MM.1S (cell line): ENCODE measurements at regions not wholly inside any gene's neighbourhood (a gene's known extent, or its start where the extent isn't known, plus 50 kb on each side); places are given as distances from the start of the nearest gene placed in this dataset.
A peak's percentile ranks its signal among the peaks of the same experiment; 100 is the strongest.

Experiments
- DNase-seq: peaks from one replicate; pipeline ENCODE4 v3.0.0-alpha.2; 2015
- H2AFZ ChIP-seq: fragments of 300-600 bp; sonication (generic); 2 replicates; pipeline ENCODE4 v1.6.0; 2016; ENCODE audit warnings: antibody characterized with exemption, low read length
- H3F3A ChIP-seq: fragments of 300-600 bp; sonication (generic); 2 replicates; pipeline ENCODE4 v1.6.1; 2016; ENCODE audit warnings: mild to moderate bottlenecking, antibody characterized with exemption, low read length, moderate library complexity, mixed read lengths; ENCODE audit not compliant: insufficient read depth
- H3K27ac ChIP-seq: fragments of 300-600 bp; sonication (generic); 2 replicates; pipeline ENCODE4 v1.5.1; 2016; ENCODE audit warnings: mild to moderate bottlenecking, low read length
- H3K27me3 ChIP-seq: fragments of 300-600 bp; sonication (generic); replicated peaks from 2 replicates; pipeline ENCODE4 v1.6.0; 2016; ENCODE audit warnings: low read length; ENCODE audit not compliant: insufficient read depth
- H3K36me3 ChIP-seq: fragments of 300-600 bp; sonication (generic); replicated peaks from 2 replicates; pipeline ENCODE4 v1.6.1; 2016; ENCODE audit warnings: mild to moderate bottlenecking, low read length, mixed read lengths; ENCODE audit not compliant: insufficient read depth
- H3K4me1 ChIP-seq: fragments of 300-600 bp; sonication (generic); 2 replicates; pipeline ENCODE4 v1.6.1; 2016; ENCODE audit warnings: low read length, mixed read lengths
- H3K4me2 ChIP-seq: fragments of 300-600 bp; sonication (generic); 2 replicates; pipeline ENCODE4 v1.6.0; 2016; ENCODE audit warnings: low read depth, low read length
- H3K4me3 ChIP-seq: fragments of 300-600 bp; sonication (generic); 2 replicates; pipeline ENCODE4 v1.5.1; 2016; ENCODE audit warnings: low read length, mixed read lengths
- H3K79me2 ChIP-seq: fragments of 300-600 bp; sonication (generic); 2 replicates; pipeline ENCODE4 v1.6.1; 2016; ENCODE audit warnings: mixed run types, low read length, mixed read lengths
- H3K9ac ChIP-seq: fragments of 300-600 bp; sonication (generic); 2 replicates; pipeline ENCODE4 v1.6.1; 2016; ENCODE audit warnings: low read length, mixed read lengths
- H3K9me2 ChIP-seq: fragments of 300-600 bp; sonication (generic); replicated peaks from 2 replicates; pipeline ENCODE4 v1.6.1; 2016; ENCODE audit warnings: mild to moderate bottlenecking, low read length, mixed read lengths; ENCODE audit not compliant: insufficient read depth
- H3K9me3 ChIP-seq: fragments of 300-600 bp; sonication (generic); replicated peaks from 2 replicates; pipeline ENCODE4 v1.6.1; 2016; ENCODE audit warnings: mild to moderate bottlenecking, low read length, mixed read lengths; ENCODE audit not compliant: insufficient read depth
- H4K20me1 ChIP-seq: fragments of 300-600 bp; sonication (generic); 2 replicates; pipeline ENCODE4 v1.6.1; 2016; ENCODE audit warnings: mild to moderate bottlenecking, low read length, moderate library complexity, mixed read lengths; ENCODE audit not compliant: insufficient read depth
- EZH2 ChIP-seq: fragments of 300-600 bp; sonication (generic); optimal IDR thresholded peaks from 2 replicates; pipeline ENCODE3; 2017; ENCODE audit warnings: low read depth, mild to moderate bottlenecking, antibody characterized with exemption, low read length, mixed read lengths
- EZH2phosphoT487 ChIP-seq: fragments of 300-600 bp; sonication (generic); IDR thresholded peaks from 2 replicates; pipeline ENCODE4 v1.6.1; 2018; ENCODE audit warnings: antibody characterized with exemption, low read length
- TF ChIP-seq, protein P1 (sequence below): fragments of 300-600 bp; sonication (generic); IDR thresholded peaks from 2 replicates; pipeline ENCODE4 v1.5.1; 2016; ENCODE audit warnings: antibody characterized with exemption, low read length, mixed read lengths

DNA sequence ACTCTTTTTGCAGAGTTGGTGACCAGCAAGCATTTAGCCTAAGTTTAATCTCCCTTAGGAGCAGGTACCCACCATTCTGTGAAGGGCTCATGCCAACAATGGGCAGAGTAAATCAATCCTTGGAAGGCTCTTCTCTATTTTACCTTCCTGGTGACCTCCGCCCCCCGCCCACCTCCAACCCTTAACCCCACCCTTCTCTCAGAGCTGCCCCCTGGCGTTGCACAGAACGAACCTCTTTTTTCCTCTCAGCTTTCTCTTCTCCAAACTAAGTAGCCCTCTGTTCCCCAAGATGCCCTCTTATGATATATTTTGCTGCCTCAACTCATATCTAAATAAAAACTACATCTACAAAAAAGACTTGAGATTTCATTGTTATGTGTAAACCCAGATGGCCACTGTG is 186.8 kb downstream of the SEC16B start:
- Histone ChIP-seq H3K4me2 (no peak overlapping the region), H3K27me3 (no peaks in the 10 kb centered on the region), H3K4me1 (no peaks in the 10 kb centered on the region), H3K36me3 (no peaks in the 10 kb centered on the region), H2AFZ (no peak overlapping the region), H3K79me2 (no peaks in the 10 kb centered on the region), H3F3A (no peaks in the 10 kb centered on the region), H3K27ac (no peak overlapping the region), H4K20me1 (no peaks in the 10 kb centered on the region), H3K9ac (no peak overlapping the region), H3K9me2 (no peaks in the 10 kb centered on the region), H3K9me3 (no peaks in the 10 kb centered on the region), H3K4me3 (no peak overlapping the region)
- no peak for DNase-seq
- TF ChIP-seq EZH2 (no peak), EZH2phosphoT487 (no peak)
- TF ChIP-seq, protein P1, sequence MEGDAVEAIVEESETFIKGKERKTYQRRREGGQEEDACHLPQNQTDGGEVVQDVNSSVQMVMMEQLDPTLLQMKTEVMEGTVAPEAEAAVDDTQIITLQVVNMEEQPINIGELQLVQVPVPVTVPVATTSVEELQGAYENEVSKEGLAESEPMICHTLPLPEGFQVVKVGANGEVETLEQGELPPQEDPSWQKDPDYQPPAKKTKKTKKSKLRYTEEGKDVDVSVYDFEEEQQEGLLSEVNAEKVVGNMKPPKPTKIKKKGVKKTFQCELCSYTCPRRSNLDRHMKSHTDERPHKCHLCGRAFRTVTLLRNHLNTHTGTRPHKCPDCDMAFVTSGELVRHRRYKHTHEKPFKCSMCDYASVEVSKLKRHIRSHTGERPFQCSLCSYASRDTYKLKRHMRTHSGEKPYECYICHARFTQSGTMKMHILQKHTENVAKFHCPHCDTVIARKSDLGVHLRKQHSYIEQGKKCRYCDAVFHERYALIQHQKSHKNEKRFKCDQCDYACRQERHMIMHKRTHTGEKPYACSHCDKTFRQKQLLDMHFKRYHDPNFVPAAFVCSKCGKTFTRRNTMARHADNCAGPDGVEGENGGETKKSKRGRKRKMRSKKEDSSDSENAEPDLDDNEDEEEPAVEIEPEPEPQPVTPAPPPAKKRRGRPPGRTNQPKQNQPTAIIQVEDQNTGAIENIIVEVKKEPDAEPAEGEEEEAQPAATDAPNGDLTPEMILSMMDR = no peak

DNA sequence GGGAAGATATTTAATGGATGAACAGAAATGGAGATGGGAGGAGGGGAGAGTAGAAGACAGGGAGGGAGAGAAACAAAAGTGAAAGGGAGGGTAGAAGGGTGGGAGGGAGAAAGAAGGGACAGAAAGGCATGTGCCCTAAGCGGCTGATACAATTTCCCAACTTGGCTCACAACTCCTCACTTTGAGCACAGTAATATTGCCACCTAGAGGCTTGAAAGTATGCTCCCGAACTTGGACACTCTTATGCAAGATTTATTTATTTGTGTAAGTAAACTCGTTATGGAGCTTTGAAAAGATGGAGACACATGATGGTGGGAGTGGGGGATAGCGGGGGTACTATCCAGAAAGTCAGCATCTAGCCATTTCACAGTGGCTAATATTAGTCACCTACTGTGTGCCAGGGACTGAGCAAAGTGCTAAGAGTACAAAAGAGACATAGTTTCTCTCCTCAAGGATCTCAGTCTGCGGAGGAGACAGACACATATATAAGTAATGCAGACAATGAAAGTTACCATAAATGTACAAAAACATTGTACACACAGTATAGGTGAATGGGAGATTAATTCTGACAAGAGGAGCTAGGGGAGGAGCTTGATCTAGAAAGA is 189.7 kb downstream of the SEC16B start:
- H4K20me1 ChIP-seq = no peaks in the 10 kb centered on the region
- H3K9me3 ChIP-seq = no peaks in the 10 kb centered on the region
- H3K9ac ChIP-seq = no peak overlapping the region
- H3K27ac ChIP-seq = no peak overlapping the region
- H3K36me3 ChIP-seq = no peaks in the 10 kb centered on the region
- no peaks in the 10 kb centered on the region for H3K4me1 ChIP-seq
- TF ChIP-seq, protein P1 = peak; percentile 65
- no peak for TF ChIP-seq EZH2
- DNase-seq = peak; percentile 83
- H2AFZ ChIP-seq = no peak overlapping the region
- H3K4me3 ChIP-seq = no peak overlapping the region
- no peaks in the 10 kb centered on the region for H3K79me2 ChIP-seq
- H3K4me2 ChIP-seq = no peak overlapping the region
- H3F3A ChIP-seq = no peaks in the 10 kb centered on the region
- no peaks in the 10 kb centered on the region for H3K27me3 ChIP-seq
- no peaks in the 10 kb centered on the region for H3K9me2 ChIP-seq

DNA sequence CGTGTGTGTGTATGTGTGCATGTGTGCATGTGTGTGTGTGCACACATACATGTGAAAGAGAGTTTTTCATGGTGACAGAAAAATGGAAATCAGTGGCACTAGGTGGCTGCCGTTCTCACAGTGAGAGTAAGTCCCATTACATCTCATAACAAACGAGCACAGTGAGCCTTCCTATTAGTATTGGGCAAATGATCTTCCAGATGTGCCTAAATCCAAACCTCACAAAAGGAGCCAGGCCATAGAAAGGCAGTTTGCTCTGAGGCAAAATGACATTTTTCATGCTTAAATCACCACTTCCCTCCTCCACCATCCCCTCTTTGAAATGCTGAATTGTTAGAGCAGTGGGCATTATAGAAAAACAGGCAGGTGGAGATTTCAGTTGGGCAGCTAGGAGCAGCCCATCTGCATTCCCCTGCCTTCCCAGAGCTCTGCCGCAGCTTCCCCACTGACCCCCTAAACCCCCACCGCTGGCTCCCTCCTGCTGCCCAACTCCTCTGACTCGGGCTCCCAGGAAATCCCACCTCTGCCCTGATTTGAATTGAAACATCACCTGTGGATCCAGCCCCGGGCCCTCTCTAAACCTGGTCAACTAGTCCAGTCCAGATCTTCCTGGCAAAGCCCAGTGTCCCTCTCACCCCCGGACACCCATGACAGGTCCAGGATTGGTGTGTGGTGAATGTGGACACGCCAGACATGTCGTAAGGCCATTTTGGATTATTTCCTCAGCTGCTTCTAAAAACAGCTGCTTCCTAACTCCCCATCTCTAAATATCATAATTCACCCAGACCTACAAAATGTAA is 190.5 kb downstream of the SEC16B start:
- no peak overlapping the region for H3K27ac ChIP-seq
- H3K9me3 ChIP-seq = no peaks in the 10 kb centered on the region
- H3K79me2 ChIP-seq = no peaks in the 10 kb centered on the region
- no peak overlapping the region for H2AFZ ChIP-seq
- H3K4me3 ChIP-seq = no peak overlapping the region
- no peaks in the 10 kb centered on the region for H4K20me1 ChIP-seq
- H3K27me3 ChIP-seq = no peaks in the 10 kb centered on the region
- TF ChIP-seq EZH2phosphoT487 (no peak), EZH2 (no peak)
- TF ChIP-seq, protein P1 = no peak
- H3F3A ChIP-seq = no peaks in the 10 kb centered on the region
- H3K36me3 ChIP-seq = no peaks in the 10 kb centered on the region
- H3K4me2 ChIP-seq = no peak overlapping the region
- DNase-seq = no peak
- H3K4me1 ChIP-seq = no peaks in the 10 kb centered on the region
- H3K9ac ChIP-seq = no peak overlapping the region
- H3K9me2 ChIP-seq = no peaks in the 10 kb centered on the region
